ENCODE measurements at regions not wholly inside any gene's neighbourhood (a gene's known extent, or its start where the extent isn't known, plus 50 kb on each side); places are given as distances from the start of the nearest gene placed in this dataset.

GRCh38 chr12:24054416-24054815, 104.9 kb upstream of the SOX5 start:
- Mint-ChIP-seq H3K4me3 (no peak overlapping the region), H3K27ac (no peak overlapping the region), H3K9me3 (no peaks in the 10 kb centered on the region), H3K27me3 (ENCODE audit: low read depth) (no peaks in the 10 kb centered on the region), H3K4me1 (peaks cover 4% of the 10 kb centered on the region), H3K36me3 (no peaks in the 10 kb centered on the region)
- CTCF ChIA-PET: interaction anchor here (0.6 kb wide), 1 partner anchor 58 kb away, joined by 4 read pairs; no protein-coding TSS in a partner anchor
- no peak for TF ChIP-seq SOX15 (CRISPR knock-in tag; IDR thresholded peaks at IDR 0.05)
- no peak for TF ChIP-seq TCF7 (CRISPR knock-in tag; IDR thresholded peaks at IDR 0.05; ENCODE audit: low read depth)
- DNase-seq (ENCODE audit: low spot score) (no peak), ATAC-seq (no peak)
- POLR2A ChIA-PET: no interaction called here

GRCh38 chr12:24049728-24050127, 100.3 kb upstream of the SOX5 start:
- H3K36me3 Mint-ChIP-seq: peaks cover 11% of the 10 kb centered on the region; the same call in 1 of the 2 replicates
- no peak for ATAC-seq

More at GRCh38 chr12:24049728-24050127, 100.3 kb upstream of the SOX5 start:
- ChIA-PET POLR2A (no interaction called here), CTCF (interaction anchor here (0.9 kb wide), 1 partner anchor 547 kb away, joined by 3 read pairs; no protein-coding TSS in a partner anchor)
- Mint-ChIP-seq H3K27ac (no peak overlapping the region), H3K4me1 (no peaks in the 10 kb centered on the region), H3K9me3 (peaks cover 20% of the 10 kb centered on the region), H3K4me3 (no peak overlapping the region), H3K27me3 (ENCODE audit: low read depth) (no peaks in the 10 kb centered on the region)
- DNase-seq (ENCODE audit: low spot score): no peak
- no peak for TF ChIP-seq ESRRA (CRISPR knock-in tag; IDR thresholded peaks at IDR 0.05; ENCODE audit: borderline replicate concordance)
- TF ChIP-seq CDX4 (CRISPR knock-in tag; IDR thresholded peaks at IDR 0.05; ENCODE audit: borderline replicate concordance): no peak
- TF ChIP-seq E2F1 (CRISPR knock-in tag; IDR thresholded peaks at IDR 0.05): no peak
- no peak for TF ChIP-seq SP1 (CRISPR knock-in tag; conservative IDR thresholded peaks at IDR 0.05)
- TF ChIP-seq PRDM15 (CRISPR knock-in tag; IDR thresholded peaks at IDR 0.05): no peak
- TF ChIP-seq RORB (CRISPR knock-in tag; IDR thresholded peaks at IDR 0.05): no peak
- TF ChIP-seq NR1H2 (CRISPR knock-in tag; IDR thresholded peaks at IDR 0.05): no peak
- no peak for TF ChIP-seq SMAD4 (CRISPR knock-in tag; IDR thresholded peaks at IDR 0.05)
- no peak for TF ChIP-seq ZNF396 (CRISPR knock-in tag; IDR thresholded peaks at IDR 0.05; ENCODE audit: borderline replicate concordance)
- TF ChIP-seq SMAD3 (CRISPR knock-in tag; IDR thresholded peaks at IDR 0.05; ENCODE audit: borderline replicate concordance): no peak
- no peak for TF ChIP-seq AR (CRISPR knock-in tag; IDR thresholded peaks at IDR 0.05)
- no peak for TF ChIP-seq ZNF232 (CRISPR knock-in tag; IDR thresholded peaks at IDR 0.05)
- TF ChIP-seq ZMAT4 (CRISPR knock-in tag; IDR thresholded peaks at IDR 0.05): no peak
- no peak for TF ChIP-seq ZNF138 (CRISPR knock-in tag; conservative IDR thresholded peaks at IDR 0.05)
- TF ChIP-seq ZNF121 (CRISPR knock-in tag; IDR thresholded peaks at IDR 0.05): no peak

Measured in WTC11 (cell line).